ENCODE measurements at regions not wholly inside any gene's neighbourhood (a gene's known extent, or its start where the extent isn't known, plus 50 kb on each side); places are given as distances from the start of the nearest gene placed in this dataset.

- no peak for TF ChIP-seq CTCF (IDR thresholded peaks at IDR 0.05)
- no peak for TF ChIP-seq POLR2A (IDR thresholded peaks at IDR 0.05)
These were observed 318.7 kb downstream of the DOK5 start for GRCh38 chr20:54794110-54794509.
